HG03558 (cell line): ENCODE measurements at regions not wholly inside any gene's neighbourhood (a gene's known extent, or its start where the extent isn't known, plus 50 kb on each side); places are given as distances from the start of the nearest gene placed in this dataset.
"Not testable (repeated sequence)": the region's sequence is repeated elsewhere in the genome, so short reads cannot be mapped to it uniquely, and the experiment has no call there.

Experiments used
- ATAC-seq: cut with Tn5 transposase; IDR thresholded peaks from one replicate; pipeline ENCODE4 v1.9.1; 2021; ENCODE audit warnings: moderate number of reproducible peaks; ENCODE audit not compliant: unreplicated experiment; ENCODE audit errors: extremely low read depth

DNA sequence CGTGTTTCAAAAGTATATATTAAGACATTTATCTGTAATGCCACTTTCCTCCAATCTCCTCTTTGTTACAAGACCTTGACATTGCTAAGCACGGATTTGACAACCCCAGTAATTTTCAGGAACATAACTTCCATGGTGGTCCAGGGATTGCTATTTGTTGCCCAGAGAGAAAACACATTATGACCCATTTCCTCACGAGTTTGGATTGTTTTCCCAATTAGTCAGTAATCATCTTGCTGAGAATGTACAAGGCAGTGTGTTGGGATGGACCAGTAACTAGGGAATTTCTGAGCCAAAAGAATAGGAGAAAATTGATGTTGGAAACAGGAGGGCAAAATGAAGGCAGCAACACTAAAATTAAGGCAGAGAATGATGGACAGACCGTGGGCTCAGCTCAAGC, 574.1 kb downstream of the EBF1 start:
- ATAC-seq, result no peak

DNA sequence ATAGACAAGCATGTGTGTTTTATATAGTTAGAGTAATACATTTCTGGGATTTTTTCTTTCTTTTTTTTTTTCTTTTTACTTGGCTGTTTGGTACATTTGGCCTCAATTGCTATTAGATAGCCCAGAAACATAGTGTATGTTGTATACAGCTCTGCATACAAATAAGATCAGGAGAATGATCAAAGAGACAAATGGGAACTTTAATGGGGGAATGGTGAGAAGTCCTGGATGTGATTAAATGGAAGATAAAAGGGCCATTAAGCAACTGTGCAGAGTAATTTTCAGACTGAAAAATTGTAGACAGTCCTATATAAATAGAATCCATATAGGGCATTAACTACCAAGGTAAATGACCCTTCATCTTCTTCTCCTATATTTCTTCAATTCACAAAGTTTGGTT, 575.6 kb downstream of the EBF1 start:
- no peak for ATAC-seq

DNA sequence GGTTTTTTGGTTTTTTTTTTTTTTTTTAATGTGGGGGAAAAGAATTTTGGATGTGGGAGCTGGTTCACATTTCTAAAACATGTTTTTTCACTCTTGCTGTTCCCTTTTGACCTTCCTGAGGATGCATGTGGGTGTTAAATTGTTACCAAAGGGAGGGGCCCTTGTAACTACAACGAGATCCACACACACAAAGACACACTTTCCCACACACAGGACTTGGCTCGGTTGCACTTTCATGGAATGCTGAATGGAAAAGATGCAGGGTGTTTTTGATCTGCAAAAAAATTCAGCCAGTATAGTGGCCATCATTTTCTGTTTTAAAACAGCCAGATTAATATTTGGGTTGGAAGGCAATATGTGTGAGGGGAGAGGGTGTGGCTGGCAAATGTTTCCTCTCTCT, 576.9 kb downstream of the EBF1 start:
- ATAC-seq, result no peak

DNA sequence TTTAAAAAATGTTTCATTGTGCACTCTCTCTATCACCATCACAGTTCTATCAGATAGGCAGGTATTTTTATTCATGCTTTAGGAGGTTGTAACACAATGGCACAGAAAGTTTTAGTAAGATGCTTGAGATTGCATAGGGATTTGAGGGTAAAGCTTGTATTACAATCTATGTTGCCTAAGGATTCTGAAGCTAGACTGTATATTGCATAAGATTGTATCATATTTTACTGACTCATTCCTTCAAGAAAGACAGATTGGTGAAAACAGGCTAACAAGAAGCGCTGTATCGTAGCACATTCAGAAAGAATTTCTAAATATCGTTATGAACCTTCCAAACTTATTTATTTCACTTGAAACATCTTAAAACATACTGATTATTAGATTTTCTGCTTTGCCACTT, 577.7 kb downstream of the EBF1 start:
- ATAC-seq, result no peak

DNA sequence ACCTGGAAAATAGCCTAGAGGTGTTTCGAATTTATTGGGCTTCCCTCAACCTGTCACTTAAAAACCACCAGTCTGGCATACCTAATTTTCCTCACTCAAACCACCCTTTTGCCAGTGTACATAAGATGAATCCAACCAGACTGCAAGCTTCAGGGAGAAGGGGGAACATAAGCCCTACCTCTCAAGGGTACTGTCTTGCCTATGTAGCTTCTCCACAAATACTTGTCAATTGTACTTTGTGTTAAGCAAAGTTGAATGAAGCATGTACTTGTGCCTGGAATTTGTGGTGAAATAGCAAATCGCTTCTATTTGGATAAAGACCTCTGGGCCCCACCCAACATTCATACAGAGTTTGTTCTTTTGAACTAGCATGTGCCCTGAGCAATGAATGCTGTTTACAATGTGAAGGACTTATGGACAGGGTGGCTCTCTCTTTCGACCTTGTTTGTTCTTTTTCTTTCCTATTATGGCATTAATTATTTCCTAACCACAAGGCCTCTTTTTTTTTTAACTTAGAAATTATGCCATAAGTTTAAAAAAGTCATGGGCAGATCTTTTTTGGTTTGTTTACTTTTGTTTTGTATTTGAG, 580.2 kb downstream of the EBF1 start:
- ATAC-seq, result no peak

DNA sequence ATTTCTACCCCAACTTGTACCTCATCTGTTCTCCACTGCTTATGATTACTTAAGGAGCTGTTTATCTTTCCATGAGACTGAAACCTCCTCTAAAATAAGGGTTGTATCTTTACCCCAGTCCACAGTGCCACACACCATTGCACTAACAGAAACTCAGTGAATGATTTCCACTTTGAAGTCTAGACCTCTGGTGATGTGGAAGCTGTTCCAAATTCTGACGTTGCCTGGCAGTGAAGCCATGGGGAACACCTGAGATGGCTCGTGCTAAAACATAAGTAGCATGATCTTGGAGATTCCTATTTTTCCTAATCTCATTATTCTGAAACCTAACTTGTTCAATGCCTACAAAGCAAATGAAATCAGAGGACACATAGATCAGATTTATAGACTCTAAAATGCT, 583.2 kb downstream of the EBF1 start:
- no peak for ATAC-seq

DNA sequence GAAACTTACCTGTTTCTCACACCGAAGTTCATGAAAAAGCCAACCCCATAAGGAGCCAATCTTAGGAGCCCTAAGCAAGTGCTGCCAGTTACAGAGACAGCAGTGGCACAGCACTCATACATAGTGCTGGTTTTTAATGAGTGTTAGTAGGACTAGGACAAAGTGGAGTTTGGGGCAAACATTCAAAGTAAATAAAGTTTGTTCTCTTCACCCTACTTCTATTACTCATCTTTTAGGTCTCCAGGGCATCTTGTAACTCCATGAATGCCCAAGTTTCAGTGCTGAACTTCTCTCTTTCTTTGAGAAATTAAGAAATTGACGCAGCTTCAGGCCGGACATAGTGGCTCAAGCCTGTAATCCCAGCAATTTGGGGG, 584.7 kb downstream of the EBF1 start:
- ATAC-seq, result no peak

DNA sequence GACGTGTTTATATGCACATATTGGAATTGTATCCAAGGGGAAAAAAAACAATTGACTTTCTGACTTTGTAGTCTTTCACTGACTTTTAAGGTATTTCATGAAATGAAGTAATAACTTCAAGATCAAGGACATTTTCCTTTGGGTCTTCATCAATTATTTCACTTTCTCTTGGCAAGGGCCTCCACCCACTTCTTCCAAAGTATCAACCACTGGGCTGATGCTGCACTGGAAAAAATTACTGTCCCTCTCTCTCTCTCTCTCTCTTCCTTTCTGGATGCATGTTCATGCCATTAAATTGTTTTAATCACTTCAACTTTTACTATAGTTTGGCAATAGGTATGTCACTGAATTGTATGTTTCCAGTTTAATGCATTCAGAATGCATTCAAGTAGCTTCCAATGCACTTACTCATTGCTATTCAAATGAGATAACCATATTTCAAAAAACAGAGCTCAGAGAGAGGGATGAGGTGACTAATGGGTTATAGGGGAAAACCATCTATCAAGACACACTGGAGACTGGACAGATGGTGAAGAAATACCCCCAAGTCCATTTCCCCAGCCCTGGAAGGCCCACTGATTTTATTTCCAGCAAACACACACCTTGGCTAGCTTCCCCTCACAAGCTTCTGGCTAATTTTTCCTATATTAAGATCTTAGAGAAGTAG, 585.3 kb downstream of the EBF1 start:
- no peak for ATAC-seq

DNA sequence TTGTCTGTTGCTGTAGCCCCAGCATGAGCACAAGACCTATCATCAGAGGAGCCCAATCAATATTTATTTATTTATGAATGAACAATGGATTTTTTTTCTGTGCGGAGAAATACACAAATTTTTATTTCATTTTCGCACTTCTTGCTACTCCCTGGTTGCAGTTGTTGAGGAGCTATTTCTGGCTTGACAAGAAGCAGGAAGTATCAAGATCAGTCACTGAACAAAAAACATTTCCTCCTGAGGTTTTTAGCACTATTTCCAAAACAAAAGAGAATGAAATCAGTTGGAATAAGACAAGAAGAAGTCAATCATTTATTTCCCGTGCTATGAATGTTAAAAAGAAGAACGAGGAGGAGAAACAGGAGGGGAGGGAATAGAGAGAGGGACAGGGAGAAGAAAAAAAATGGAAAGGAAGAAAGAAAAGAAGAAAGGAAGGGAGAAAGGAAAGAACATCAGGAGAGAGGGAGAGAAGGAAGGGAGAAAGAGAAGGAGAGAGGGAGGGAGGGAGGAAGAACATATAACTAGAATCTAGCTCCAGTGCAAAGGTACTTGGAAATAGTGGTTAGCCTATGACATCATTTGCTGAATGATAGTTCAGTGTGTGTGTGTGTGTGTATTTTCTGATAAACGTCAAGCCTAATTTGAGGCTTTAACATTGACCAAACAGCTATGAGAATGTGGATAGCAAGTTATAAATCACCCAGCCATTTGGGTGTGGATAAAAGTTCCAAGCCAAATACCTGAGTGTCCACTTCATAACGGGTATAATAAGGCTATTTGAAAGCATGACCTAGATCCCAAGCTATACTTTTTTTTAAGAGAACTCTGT, 586.0 kb downstream of the EBF1 start:
- ATAC-seq, result no peak

DNA sequence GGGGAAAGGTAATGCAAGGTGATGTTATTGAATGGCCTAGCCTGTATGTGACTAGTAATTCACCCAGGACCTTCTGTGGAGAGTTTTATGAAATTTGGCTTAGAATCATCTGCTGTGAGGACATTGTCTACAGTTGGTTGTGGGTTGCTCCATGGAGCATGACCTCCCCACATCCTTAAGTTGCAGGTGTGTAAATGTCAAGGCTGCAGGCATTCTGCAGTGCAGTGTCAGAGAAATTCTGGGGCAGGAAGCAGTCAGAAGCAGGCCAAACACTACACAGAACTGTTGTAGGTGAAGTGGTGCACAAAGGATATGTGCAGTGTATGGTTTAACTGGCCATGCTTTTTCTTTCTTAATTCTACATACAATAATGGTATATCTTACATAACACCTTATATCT, 588.3 kb downstream of the EBF1 start:
- ATAC-seq, result peak; percentile 94

DNA sequence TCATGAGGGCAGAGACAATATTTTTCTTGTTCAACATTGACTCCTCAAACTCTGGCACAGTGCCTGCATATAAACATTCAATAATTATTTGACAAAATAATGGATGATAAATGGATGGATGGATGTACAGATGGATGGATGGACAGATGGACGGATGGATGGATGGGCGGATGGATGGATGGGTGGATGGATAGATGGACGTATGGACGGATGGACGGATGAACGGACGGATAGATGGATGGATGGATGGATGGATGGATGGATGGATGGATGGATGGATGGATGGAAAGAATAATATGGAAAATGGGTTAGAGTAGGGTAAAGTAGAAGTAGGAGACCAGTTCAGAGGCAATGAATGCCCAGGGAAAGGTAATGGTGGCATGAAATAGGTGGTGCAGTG, 589.2 kb downstream of the EBF1 start:
- no peak for ATAC-seq

DNA sequence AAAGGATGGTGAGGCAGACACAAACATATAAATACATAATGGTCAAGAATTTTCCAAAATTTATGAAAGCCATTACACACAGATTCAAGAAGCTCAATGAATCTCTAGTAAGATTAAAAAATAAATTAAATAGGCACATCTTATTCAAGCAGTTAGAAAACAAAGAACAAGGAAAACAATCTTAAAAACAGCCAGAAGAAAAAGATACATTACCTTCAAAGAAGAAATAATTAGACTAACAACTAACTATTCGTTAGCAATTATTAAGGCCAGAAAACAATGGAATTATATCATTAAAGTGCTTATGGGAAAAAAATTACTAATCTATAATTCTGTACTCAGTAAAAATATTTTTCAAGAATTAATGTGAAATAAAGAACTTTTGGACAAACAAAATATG, 593.1 kb downstream of the EBF1 start:
- ATAC-seq, result no peak

DNA sequence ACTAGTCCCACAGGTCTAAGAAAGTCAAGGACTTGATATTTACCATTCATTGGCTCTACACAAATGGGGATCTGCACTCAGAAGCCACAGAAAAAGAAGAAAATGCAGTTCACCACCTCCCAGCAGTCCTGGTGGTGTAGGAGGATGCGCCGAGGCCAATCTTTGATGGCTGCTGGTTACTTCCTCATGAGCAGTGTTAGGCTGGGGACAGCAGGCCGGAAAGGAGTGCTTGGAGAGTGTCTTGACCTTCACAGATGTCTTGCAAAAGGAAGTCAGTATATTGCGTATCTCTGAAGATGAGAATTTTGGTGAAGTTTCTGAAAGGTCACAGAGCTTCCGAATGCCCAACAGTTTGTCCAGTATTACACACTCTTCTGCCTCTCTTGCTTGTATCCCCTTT, 597.0 kb downstream of the EBF1 start:
- no peak for ATAC-seq

DNA sequence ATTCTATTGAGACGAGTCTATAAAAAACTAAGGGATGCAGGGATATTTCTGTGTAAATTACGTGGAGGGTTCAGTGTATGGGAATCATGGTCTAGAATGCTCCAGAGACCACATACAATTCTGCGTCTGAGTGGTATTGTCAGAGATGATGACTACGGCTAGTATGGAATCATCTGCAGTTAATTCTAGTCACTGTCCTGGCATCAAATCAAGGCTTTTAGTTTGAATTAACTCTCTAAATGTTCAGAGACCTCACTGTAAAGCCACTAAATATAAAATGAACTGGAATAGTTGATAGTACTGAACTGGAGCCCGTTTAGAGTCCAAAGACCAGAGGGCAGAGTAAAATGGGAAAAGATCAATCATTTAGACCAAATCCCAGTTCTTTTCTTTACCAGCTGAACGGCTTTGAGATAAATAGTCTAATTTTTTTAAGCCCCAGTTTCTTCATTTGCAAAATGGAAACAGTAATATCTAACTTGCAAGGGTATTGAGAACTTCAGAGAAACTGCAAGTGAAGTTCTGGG, 599.8 kb downstream of the EBF1 start:
- no peak for ATAC-seq

DNA sequence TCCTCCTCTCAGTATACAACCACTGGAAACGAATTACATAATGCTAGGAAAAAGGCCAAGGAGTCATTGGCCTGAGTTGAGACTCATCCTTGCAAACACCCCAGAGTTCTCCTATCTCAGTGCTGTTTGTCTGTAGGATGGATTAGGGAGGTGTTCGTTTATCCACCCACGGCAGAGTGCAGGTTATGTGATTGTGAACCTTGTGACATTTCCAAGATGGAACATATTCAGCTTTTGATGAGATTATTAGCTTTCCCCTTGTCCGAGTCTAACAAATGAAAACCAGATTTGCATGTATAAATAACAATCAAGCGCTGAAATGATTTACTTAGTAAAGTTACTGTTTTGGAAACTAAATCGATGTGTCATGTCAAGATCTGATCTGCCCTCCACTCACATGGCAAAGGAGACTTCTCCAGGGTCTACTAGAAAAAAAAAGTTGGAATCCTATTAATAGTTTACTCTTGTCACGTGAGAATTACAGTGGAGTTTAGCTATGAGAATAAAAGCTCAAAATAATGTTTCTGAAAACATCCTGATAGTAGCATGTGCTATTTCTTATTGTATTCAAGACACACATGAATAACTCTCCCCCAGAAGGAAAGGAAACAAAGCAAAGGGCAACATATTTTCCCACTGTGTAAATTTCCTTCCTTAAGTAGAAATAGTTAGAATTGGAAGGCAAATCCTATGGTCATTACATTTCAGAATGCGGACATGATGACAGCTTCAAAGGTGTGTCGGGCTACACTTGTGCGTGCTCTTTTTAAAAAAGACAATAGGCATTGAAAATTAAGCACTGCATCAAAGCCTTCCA, 600.4 kb downstream of the EBF1 start:
- no peak for ATAC-seq

DNA sequence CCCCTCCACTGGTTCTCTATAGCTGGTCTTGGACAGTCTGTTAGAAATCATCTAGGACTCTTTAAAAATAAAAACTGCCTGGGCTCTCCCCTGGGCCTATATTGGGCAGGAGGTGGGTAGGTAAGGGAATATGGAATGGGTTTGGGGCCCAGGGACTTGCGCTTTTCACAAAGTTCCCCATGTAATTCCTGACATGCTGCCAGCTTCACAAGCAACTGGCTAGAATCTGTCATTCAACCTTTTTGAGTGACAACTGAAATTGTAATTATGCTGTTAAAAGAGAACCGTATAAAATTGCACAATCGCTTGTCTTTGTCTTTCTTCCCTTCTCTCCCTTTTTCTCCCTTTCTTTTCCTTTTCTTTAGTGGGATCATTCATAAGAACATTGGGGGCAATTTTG, 603.1 kb downstream of the EBF1 start:
- ATAC-seq, result no peak

DNA sequence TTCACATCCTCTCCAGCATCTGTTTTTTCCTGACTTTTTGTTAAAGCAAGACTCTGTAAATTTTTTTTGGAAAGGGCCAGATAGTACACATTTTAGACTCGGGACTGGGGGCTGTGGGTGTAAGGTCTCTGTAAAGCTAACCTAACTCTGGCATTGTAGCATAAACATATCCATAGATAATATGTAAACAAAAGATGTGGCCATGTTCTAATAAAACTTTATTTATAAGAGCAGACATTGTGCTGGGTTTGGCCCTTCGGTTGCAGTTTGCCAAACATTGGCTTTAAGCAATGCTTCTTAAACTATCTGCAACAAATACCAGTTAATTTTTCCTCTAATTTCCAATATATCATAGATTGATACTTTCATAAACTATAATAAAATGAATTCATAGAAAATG, 605.2 kb downstream of the EBF1 start:
- no peak for ATAC-seq

DNA sequence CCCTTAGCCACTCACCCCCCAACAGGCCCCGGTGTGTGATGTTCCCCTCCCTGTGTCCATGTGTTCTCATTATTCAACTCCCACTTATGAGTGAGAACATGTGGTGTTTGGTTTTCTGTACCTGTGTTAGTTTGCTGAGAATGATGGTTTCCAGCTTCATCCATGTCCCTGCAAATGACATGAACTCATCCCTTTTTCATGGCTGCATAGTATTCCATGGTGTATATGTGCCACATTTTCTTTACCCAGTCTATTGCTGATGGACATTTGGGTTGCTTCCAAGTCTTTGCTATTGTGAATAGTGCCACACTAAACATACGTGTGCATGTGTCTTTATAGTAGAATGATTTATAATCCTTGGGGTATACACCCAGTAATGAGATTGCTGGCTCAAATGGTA, 605.7 kb downstream of the EBF1 start:
- ATAC-seq, result not testable (repeated sequence)

DNA sequence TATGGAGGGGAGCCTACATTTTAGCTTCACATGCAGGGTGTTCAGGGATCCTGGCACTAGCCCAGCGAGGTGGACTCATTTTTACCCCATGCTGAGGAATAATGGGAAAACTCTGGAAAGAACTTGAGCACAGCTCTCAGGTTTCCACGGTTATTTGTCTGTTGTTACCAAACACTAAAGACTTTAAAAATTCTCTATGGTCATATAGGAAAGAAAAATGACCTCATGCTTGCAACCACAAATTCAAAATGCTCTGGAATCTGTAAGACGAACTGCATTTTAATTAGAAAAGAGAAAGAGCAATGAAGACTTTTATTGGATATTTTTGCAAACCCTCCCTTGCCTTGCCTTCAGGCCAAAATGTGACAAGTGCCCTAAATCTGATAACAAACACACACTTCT, 606.9 kb downstream of the EBF1 start:
- no peak for ATAC-seq

DNA sequence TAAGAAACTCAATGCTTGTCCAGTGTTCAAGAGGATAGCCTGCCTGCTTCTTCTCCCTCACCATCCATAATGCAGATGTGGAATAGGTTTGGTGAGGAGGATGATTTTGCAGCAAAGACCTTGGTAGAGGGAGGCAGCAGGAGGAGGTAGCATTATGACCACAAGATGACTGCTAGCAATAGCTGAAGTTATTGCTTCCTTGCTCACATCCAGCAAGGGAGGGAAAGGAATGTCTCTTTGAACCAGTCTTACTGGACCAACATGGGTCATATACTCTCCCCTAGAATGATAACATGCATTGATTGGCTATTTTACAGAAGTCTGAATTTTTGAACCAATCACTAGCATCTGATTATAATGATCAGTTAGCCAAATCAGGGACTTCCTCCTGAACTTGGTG, 607.6 kb downstream of the EBF1 start:
- no peak for ATAC-seq

DNA sequence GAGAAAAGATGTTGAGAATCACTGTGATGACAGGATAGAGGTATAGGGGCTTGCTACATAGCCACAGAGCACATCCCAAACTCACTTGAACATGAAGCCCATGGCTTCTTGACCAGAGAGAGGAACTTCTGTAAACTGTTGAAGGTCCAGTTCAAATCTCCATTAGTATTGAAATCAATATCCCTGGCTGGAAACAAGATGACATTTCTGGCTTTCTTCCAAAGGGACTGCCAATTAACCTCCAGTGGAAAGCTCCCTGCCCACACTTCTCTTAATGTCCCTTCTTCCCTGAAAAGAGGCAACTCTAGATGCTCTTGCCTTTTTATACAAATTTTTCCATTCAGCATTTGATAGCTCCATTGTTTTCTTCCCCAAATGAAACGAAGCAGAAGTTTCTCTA, 612.1 kb downstream of the EBF1 start:
- no peak for ATAC-seq
